Spleen (tissue), 11 donors: ENCODE measurements at regions not wholly inside any gene's neighbourhood (a gene's known extent, or its start where the extent isn't known, plus 50 kb on each side); places are given as distances from the start of the nearest gene placed in this dataset.
"Not testable (repeated sequence)": the region's sequence is repeated elsewhere in the genome, so short reads cannot be mapped to it uniquely, and the experiment has no call there.

Experiments used
- DNase-seq: peaks from one replicate; pipeline ENCODE4 v3.0.0-alpha.2; 2020
- H3K27ac ChIP-seq, 8 donors: fragments of 200-600 bp; sonication (generic) in 7 of 8; 1 replicate in 4 of 8; 2 replicates in 4 of 8; pipeline versions ENCODE4 v1.5.0 to v1.8.0; 2016 to 2021; ENCODE audit warnings: inconsistent platforms in 4 of 8, mild to moderate bottlenecking in 4 of 8, moderate library complexity in 1 of 8
- H3K27me3 ChIP-seq, 7 donors: fragments of 200-600 bp; sonication (generic) in 6 of 7; replicated peaks in 1 of 7; 1 replicate in 4 of 7; 2 replicates in 3 of 7; pipeline versions ENCODE4 v1.5.0 to v1.8.0; 2016 to 2021; ENCODE audit warnings: inconsistent platforms in 3 of 7, mild to moderate bottlenecking in 1 of 7
- H3K36me3 ChIP-seq, 6 donors: fragments of 200-600 bp; sonication (generic) in 5 of 6; 1 replicate in 4 of 6; 2 replicates in 2 of 6; pipeline versions ENCODE4 v1.5.0 to v1.8.0; 2016 to 2021; ENCODE audit warnings: inconsistent platforms in 2 of 6
- H3K4me1 ChIP-seq, 6 donors: fragments of 200-600 bp; sonication (generic) in 5 of 6; 1 replicate in 3 of 6; 2 replicates in 3 of 6; pipeline versions ENCODE4 v1.5.0 to v1.8.0; 2016 to 2021; ENCODE audit warnings: inconsistent platforms in 3 of 6
- H3K4me3 ChIP-seq, 8 donors: fragments of 200-600 bp; sonication (generic) in 7 of 8; 1 replicate in 4 of 8; 2 replicates in 4 of 8; pipeline versions ENCODE4 v1.5.0 to v1.8.0; 2016 to 2021; ENCODE audit warnings: inconsistent platforms in 4 of 8, mild to moderate bottlenecking in 4 of 8, moderate library complexity in 2 of 8
- H3K9me3 ChIP-seq, 8 donors: fragments of 200-600 bp; sonication (generic) in 7 of 8; 1 replicate in 4 of 8; 2 replicates in 4 of 8; pipeline versions ENCODE4 v1.5.0 to v1.8.0; 2016 to 2021; ENCODE audit warnings: inconsistent platforms in 4 of 8
- CTCF ChIP-seq, 11 experiments: fragments of 200-600 bp in 7 of 11; fragments of 450-650 bp in 4 of 11; sonication (generic) in 4 of 11; IDR thresholded peaks in 8 of 11; conservative IDR thresholded peaks in 3 of 11; 1 replicate in 7 of 11; 2 replicates in 4 of 11; pipeline versions ENCODE4 v1.4.0 to v1.8.0; 2016 to 2021; ENCODE audit warnings: antibody characterized with exemption in 11 of 11, inconsistent platforms in 4 of 11, mild to moderate bottlenecking in 1 of 11
- POLR2A ChIP-seq, 3 donors: fragments of 450-650 bp; IDR thresholded peaks; one replicate each; pipeline ENCODE4 v1.5.1; 2017; ENCODE audit warnings: antibody characterized with exemption in 3 of 3, mild to moderate bottlenecking in 1 of 3
- POLR2AphosphoS5 ChIP-seq, 3 donors: sonication (generic); formaldehyde crosslinking; IDR thresholded peaks; one replicate each; pipeline ENCODE4 v1.5.1; 2017; ENCODE audit warnings: antibody characterized with exemption in 3 of 3
- WGBS, 5 donors: extraction: QIAGEN DNeasy Blood & Tissue Kit in 3 of 5; methylation state at CpG; one replicate each; pipeline versions ENCODE4 v1.1.5 to v1.1.7; 2013 to 2018; 5-methylcytosine and 5-hydroxymethylcytosine counted together
- intact Hi-C: fragments of 100-400 bp; cut with DNase I; formaldehyde crosslinking; loops from one replicate; pipeline ENCODE4 v1.15.0; 2023; ENCODE audit warnings: low total_unique reads
- donor health status: healthy with polysubstance abuse.
- donor health status: DM: no; HTN: no; CAD: no; lungs with moderate emphysema.
- donor health status: DM: no; HTN: no; CAD: no.
- donor health status: Bipolar disorder and iron deficiency.
- donor health status: healthy.
- donor health status: DM: no; HTN: no; CAD: no.
- donor health status: DM: yes; HTN: yes; CAD: no.

DNA sequence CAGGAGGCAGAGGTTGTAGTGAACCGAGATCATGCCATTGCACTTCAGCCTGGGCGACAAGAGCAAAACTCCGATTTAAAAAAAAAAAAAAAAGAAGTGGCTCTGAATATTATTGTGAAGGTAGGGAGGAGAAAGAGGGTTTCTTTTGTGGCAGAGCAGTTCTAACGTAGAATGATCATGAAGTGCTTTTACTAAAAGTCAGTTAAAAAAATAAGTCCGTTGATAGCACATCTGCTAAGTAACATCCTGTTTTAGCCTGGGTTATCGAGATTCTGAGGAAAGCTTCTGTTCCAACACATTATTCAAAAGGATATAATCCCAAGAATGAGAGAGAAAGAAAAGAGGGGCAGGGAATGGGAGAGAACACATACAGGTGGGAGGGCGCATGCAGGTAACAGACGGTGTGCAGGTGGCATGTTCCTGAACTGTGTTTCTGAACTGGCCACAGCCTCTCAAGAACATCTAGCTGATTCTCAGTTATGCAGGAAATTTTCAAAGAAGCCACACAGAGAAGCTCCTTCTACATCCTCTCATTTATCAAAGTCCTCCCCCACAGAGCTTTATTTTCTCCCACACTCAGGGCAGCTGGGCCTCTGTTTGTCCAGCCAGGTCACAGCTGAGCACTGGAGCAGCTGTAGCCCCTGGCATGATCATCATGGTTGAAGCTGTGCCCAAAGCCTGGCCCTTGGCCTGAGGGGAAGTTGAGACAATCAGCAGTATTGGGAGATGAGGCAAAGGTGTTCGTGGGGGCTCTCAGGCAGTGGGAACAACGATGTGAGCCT is 342.3 kb downstream of the ZNF674 start:
- H3K4me1 ChIP-seq: no peaks in the 10 kb centered on the region
- H3K9me3 ChIP-seq: no peaks in the 10 kb centered on the region
- 35 to 64% (median 37%) methylated on average over 10 of the region's 10 CpGs for WGBS, 5 donors
- H3K4me3 ChIP-seq: no peak overlapping the region
- no peak for DNase-seq
- no peak overlapping the region for H3K27ac ChIP-seq
- H3K27me3 ChIP-seq: peaks cover 0 to 4% (median 0%) of the 10 kb centered on the region in 7 donors
- TF ChIP-seq POLR2AphosphoS5 (IDR thresholded peaks at IDR 0.05) (no peak), CTCF (IDR thresholded peaks at IDR 0.05 in 8 of 11, conservative IDR thresholded peaks at IDR 0.05 in 3 of 11) (no peak), POLR2A (IDR thresholded peaks at IDR 0.05) (no peak)
- H3K36me3 ChIP-seq: no peaks in the 10 kb centered on the region
- intact Hi-C loops: no loop called here

DNA sequence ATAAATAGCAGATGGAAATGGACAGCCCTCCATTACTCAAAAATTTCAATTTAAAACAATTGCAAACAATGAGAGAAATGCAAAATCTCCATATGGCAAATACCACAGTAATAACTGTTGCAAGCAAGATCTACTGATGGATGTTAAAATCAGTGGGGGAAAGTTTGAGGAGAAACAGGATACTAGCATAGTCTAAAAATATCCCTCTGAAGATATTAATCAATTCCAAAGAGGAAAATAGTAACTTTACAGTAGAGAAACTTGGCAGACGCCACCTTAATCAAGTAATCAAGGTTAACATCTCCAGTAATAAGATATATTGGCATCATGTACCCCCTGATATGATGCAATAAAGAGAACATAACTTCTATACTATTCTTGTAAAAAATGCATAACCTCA is 344.8 kb downstream of the ZNF674 start:
- no peak for DNase-seq
- Histone ChIP-seq H3K27ac (no peak overlapping the region), H3K4me1 (no peaks in the 10 kb centered on the region), H3K9me3 (no peaks in the 10 kb centered on the region), H3K4me3 (no peak overlapping the region), H3K27me3 (peaks cover 0 to 10% (median 0%) of the 10 kb centered on the region in 7 donors), H3K36me3 (no peaks in the 10 kb centered on the region)
- WGBS, 5 donors: 35 to 76% (median 50%) methylated on average over 1 of the region's 1 CpG
- TF ChIP-seq CTCF (IDR thresholded peaks at IDR 0.05 in 8 of 11, conservative IDR thresholded peaks at IDR 0.05 in 3 of 11) (no peak), POLR2A (IDR thresholded peaks at IDR 0.05) (no peak), POLR2AphosphoS5 (IDR thresholded peaks at IDR 0.05) (no peak)
- intact Hi-C loops: no loop called here

GRCh38 chrX:46198858-46199257 is 346.4 kb downstream of the ZNF674 start:
- no peaks in the 10 kb centered on the region for H3K36me3 ChIP-seq
- H3K27ac ChIP-seq: no peak overlapping the region
- intact Hi-C loops: no loop called here
- peaks cover 0 to 9% (median 0%) of the 10 kb centered on the region in 8 donors for H3K9me3 ChIP-seq
- no peak overlapping the region for H3K4me3 ChIP-seq
- H3K4me1 ChIP-seq: no peaks in the 10 kb centered on the region
- WGBS, 5 donors: 76 to 94% (median 83%) methylated on average over 1 of the region's 1 CpG
- H3K27me3 ChIP-seq: peaks cover 0 to 10% (median 0%) of the 10 kb centered on the region in 7 donors
- no peak for DNase-seq
- TF ChIP-seq CTCF (IDR thresholded peaks at IDR 0.05 in 8 of 11, conservative IDR thresholded peaks at IDR 0.05 in 3 of 11): no peak
- TF ChIP-seq POLR2AphosphoS5 (IDR thresholded peaks at IDR 0.05): no peak
- no peak for TF ChIP-seq POLR2A (IDR thresholded peaks at IDR 0.05)

- H3K36me3 ChIP-seq, H3K4me1 ChIP-seq, intact Hi-C loops, H3K9me3 ChIP-seq, H3K4me3 ChIP-seq, DNase-seq, H3K27ac ChIP-seq: not testable (repeated sequence)
- H3K27me3 ChIP-seq: peaks cover 0 to 11% (median 0%) of the 10 kb centered on the region in 7 donors
- WGBS, 5 donors: 77 to 94% (median 81%) methylated on average over 2 of the region's 2 CpGs; no CpG with 5 or more reads in 1 of the 5 donors
Observed at GRCh38 chrX:46186811-46187106, 358.5 kb downstream of the ZNF674 start.
